ENCODE measurements at regions not wholly inside any gene's neighbourhood (a gene's known extent, or its start where the extent isn't known, plus 50 kb on each side); places are given as distances from the start of the nearest gene placed in this dataset.

DNA sequence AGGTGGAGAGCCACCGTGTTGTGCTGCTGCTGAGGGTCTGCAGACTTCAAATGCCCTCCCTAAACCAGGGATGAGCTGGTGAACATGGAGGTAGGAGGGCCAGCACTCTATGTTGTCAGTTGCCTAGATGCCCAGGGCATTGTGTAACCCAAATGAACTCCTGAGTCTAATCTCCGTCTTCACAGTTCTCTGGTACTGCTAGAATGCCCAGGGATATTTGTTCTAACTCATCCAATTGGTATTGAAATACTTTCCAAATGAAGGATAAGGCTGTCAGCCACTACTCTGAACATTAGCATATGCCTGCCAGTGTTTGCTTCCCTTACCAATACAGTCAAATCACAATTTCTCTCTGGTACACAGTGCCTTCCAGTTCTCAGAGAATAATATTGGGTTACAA, 492.6 kb downstream of the SLC4A3 start:
- TF ChIP-seq ZIC2 (tag by site-specific recombination; IDR thresholded peaks at IDR 0.05) (no peak), ZNF585B (tag by site-specific recombination; IDR thresholded peaks at IDR 0.05) (no peak), ZNF292 (tag by site-specific recombination; IDR thresholded peaks at IDR 0.05; ENCODE audit: borderline replicate concordance, low read depth) (no peak), GLIS1 (tag by site-specific recombination; IDR thresholded peaks at IDR 0.05) (no peak), ZSCAN16 (tag by site-specific recombination; IDR thresholded peaks at IDR 0.05) (no peak), ZNF830 (tag by site-specific recombination; IDR thresholded peaks at IDR 0.05; ENCODE audit: low read depth) (no peak), ZNF701 (tag by site-specific recombination; IDR thresholded peaks at IDR 0.05) (no peak), ZNF391 (tag by site-specific recombination; IDR thresholded peaks at IDR 0.05; ENCODE audit: borderline replicate concordance, low read depth) (no peak), ZNF664 (tag by site-specific recombination; IDR thresholded peaks at IDR 0.05) (no peak), ZNF433 (tag by site-specific recombination; IDR thresholded peaks at IDR 0.05; ENCODE audit: low read depth) (no peak), ZNF366 (tag by site-specific recombination; conservative IDR thresholded peaks at IDR 0.05) (no peak), ZBTB21 (tag by site-specific recombination; IDR thresholded peaks at IDR 0.05) (no peak), ZNF571 (tag by site-specific recombination; IDR thresholded peaks at IDR 0.05) (no peak), ZNF311 (tag by site-specific recombination; IDR thresholded peaks at IDR 0.05; ENCODE audit: borderline replicate concordance) (no peak), EGR2 (tag by site-specific recombination; IDR thresholded peaks at IDR 0.05; ENCODE audit: low read depth) (no peak), ZNF837 (tag by site-specific recombination; IDR thresholded peaks at IDR 0.05) (no peak), ZNF776 (tag by site-specific recombination; IDR thresholded peaks at IDR 0.05; ENCODE audit: borderline replicate concordance) (no peak)
- TF ChIP-seq, protein P1, sequence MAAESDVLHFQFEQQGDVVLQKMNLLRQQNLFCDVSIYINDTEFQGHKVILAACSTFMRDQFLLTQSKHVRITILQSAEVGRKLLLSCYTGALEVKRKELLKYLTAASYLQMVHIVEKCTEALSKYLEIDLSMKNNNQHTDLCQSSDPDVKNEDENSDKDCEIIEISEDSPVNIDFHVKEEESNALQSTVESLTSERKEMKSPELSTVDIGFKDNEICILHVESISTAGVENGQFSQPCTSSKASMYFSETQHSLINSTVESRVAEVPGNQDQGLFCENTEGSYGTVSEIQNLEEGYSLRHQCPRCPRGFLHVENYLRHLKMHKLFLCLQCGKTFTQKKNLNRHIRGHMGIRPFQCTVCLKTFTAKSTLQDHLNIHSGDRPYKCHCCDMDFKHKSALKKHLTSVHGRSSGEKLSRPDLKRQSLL (tag by site-specific recombination; IDR thresholded peaks at IDR 0.05), result no peak
- TF ChIP-seq, protein P2, sequence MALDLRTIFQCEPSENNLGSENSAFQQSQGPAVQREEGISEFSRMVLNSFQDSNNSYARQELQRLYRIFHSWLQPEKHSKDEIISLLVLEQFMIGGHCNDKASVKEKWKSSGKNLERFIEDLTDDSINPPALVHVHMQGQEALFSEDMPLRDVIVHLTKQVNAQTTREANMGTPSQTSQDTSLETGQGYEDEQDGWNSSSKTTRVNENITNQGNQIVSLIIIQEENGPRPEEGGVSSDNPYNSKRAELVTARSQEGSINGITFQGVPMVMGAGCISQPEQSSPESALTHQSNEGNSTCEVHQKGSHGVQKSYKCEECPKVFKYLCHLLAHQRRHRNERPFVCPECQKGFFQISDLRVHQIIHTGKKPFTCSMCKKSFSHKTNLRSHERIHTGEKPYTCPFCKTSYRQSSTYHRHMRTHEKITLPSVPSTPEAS (tag by site-specific recombination; IDR thresholded peaks at IDR 0.05), result no peak
- TF ChIP-seq, protein P3, sequence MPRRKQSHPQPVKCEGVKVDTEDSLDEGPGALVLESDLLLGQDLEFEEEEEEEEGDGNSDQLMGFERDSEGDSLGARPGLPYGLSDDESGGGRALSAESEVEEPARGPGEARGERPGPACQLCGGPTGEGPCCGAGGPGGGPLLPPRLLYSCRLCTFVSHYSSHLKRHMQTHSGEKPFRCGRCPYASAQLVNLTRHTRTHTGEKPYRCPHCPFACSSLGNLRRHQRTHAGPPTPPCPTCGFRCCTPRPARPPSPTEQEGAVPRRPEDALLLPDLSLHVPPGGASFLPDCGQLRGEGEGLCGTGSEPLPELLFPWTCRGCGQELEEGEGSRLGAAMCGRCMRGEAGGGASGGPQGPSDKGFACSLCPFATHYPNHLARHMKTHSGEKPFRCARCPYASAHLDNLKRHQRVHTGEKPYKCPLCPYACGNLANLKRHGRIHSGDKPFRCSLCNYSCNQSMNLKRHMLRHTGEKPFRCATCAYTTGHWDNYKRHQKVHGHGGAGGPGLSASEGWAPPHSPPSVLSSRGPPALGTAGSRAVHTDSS (tag by site-specific recombination; IDR thresholded peaks at IDR 0.05), result no peak
- ChIA-PET CTCF (no interaction called here), POLR2A (no interaction called here)

DNA sequence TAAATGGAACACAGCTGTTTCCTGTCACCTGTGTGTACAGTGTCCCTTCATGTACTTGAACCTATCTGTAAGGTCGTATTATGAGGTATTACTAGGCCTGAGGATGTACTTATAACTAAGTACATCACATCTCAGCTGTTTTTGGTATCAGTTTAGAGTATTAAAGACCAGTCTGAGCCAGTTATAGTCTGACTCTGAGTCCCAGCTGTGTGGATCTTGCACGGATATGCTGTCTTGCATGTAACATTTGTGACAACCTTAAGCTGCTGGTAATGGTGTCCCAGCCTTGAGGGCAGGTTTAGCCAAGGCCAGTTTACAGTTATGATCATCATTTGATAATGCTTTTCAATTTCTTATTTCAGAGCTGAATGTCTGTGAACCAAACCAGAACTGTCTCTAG, 496.3 kb downstream of the SLC4A3 start:
- H3K27ac ChIP-seq (ENCODE audit: extremely low read depth, low read depth, low read length), result no peak overlapping the region
- H3K4me1 ChIP-seq (ENCODE audit: control insufficient read depth, insufficient read depth, low read length), result no peaks in the 10 kb centered on the region
- ChIA-PET POLR2A (no interaction called here), CTCF (no interaction called here)
- H3K36me3 ChIP-seq (ENCODE audit: control insufficient read depth in 2 of 2, insufficient read depth in 1 of 2, low read length in 2 of 2), result no peaks in the 10 kb centered on the region
- TF ChIP-seq, protein P4, sequence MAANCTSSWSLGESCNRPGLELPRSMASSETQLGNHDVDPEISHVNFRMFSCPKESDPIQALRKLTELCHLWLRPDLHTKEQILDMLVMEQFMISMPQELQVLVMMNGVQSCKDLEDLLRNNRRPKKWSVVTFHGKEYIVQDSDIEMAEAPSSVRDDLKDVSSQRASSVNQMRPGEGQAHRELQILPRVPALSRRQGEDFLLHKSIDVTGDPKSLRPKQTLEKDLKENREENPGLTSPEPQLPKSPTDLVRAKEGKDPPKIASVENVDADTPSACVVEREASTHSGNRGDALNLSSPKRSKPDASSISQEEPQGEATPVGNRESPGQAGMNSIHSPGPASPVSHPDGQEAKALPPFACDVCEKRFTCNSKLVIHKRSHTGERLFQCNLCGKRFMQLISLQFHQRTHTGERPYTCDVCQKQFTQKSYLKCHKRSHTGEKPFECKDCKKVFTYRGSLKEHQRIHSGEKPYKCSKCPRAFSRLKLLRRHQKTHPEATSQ (tag by site-specific recombination; IDR thresholded peaks at IDR 0.05), result no peak
- no peak for TF ChIP-seq ZNF175 (tag by site-specific recombination; IDR thresholded peaks at IDR 0.05)
- TF ChIP-seq REPIN1 (tag by site-specific recombination; IDR thresholded peaks at IDR 0.05; ENCODE audit: low read depth), result no peak
- no peak for TF ChIP-seq ZBTB20 (tag by site-specific recombination; IDR thresholded peaks at IDR 0.05)
- TF ChIP-seq ZNF843 (tag by site-specific recombination; IDR thresholded peaks at IDR 0.05), result no peak
- no peak for TF ChIP-seq MEIS1 (CRISPR knock-in tag; IDR thresholded peaks at IDR 0.05; ENCODE audit: borderline replicate concordance)
- no peak for TF ChIP-seq ZNF626 (tag by site-specific recombination; IDR thresholded peaks at IDR 0.05)
- TF ChIP-seq ZFP41 (tag by site-specific recombination; IDR thresholded peaks at IDR 0.05; ENCODE audit: borderline replicate concordance), result no peak
- no peak for TF ChIP-seq ZNF24 (tag by site-specific recombination; IDR thresholded peaks at IDR 0.05)
- no peak for TF ChIP-seq ZNF324 (tag by site-specific recombination; IDR thresholded peaks at IDR 0.05)
- TF ChIP-seq, protein P5, sequence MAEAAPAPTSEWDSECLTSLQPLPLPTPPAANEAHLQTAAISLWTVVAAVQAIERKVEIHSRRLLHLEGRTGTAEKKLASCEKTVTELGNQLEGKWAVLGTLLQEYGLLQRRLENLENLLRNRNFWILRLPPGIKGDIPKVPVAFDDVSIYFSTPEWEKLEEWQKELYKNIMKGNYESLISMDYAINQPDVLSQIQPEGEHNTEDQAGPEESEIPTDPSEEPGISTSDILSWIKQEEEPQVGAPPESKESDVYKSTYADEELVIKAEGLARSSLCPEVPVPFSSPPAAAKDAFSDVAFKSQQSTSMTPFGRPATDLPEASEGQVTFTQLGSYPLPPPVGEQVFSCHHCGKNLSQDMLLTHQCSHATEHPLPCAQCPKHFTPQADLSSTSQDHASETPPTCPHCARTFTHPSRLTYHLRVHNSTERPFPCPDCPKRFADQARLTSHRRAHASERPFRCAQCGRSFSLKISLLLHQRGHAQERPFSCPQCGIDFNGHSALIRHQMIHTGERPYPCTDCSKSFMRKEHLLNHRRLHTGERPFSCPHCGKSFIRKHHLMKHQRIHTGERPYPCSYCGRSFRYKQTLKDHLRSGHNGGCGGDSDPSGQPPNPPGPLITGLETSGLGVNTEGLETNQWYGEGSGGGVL (tag by site-specific recombination; IDR thresholded peaks at IDR 0.05), result no peak
- no peak for TF ChIP-seq ZNF600 (tag by site-specific recombination; IDR thresholded peaks at IDR 0.05)
- H3K4me3 ChIP-seq (ENCODE audit: low read depth, low read length), result no peak overlapping the region
- no peaks in the 10 kb centered on the region for H3K9me3 ChIP-seq (ENCODE audit: control insufficient read depth, insufficient read depth, low read depth, low read length)

More for the DNA sequence above, 492.6 kb downstream of the SLC4A3 start:
- Histone ChIP-seq H3K4me3 (ENCODE audit: low read depth, low read length) (no peak overlapping the region), H3K9me3 (ENCODE audit: control insufficient read depth, insufficient read depth, low read depth, low read length) (no peaks in the 10 kb centered on the region; the same call in 1 of the 2 replicates), H3K4me1 (ENCODE audit: control insufficient read depth, insufficient read depth, low read length) (peaks cover 3% of the 10 kb centered on the region; the same call in 1 of the 2 replicates), H3K27ac (ENCODE audit: extremely low read depth, low read depth, low read length) (no peak overlapping the region), H3K36me3 (ENCODE audit: control insufficient read depth in 2 of 2, insufficient read depth in 1 of 2, low read length in 2 of 2) (no peaks in the 10 kb centered on the region)
